Mesodermal cell (in vitro differentiated cells): ENCODE measurements at regions not wholly inside any gene's neighbourhood (a gene's known extent, or its start where the extent isn't known, plus 50 kb on each side); places are given as distances from the start of the nearest gene placed in this dataset.

Experiments
- H3K27ac ChIP-seq: 2 replicates; pipeline ENCODE4 v1.7.0; 2013; ENCODE audit warnings: mild to moderate bottlenecking, low read depth, low read length, moderate library complexity; ENCODE audit not compliant: severe bottlenecking
- H3K36me3 ChIP-seq: 2 replicates; pipeline ENCODE4 v1.7.1; 2013; ENCODE audit warnings: mild to moderate bottlenecking, low read length, moderate library complexity; ENCODE audit not compliant: control insufficient read depth, insufficient read depth
- H3K4me1 ChIP-seq: one replicate; pipeline ENCODE4 v1.7.1; 2013; ENCODE audit warnings: mild to moderate bottlenecking, low read length; ENCODE audit not compliant: insufficient read depth, control insufficient read depth, poor library complexity, severe bottlenecking
- H3K4me3 ChIP-seq: 2 replicates; pipeline ENCODE4 v1.7.0; 2013; ENCODE audit warnings: low read length, control low read depth, mild to moderate bottlenecking; ENCODE audit not compliant: insufficient read depth, poor library complexity, severe bottlenecking; ENCODE audit errors: extremely low read depth
- H3K9me3 ChIP-seq: 2 replicates; pipeline ENCODE4 v1.7.1; 2013; ENCODE audit warnings: mild to moderate bottlenecking, low read length, moderate library complexity; ENCODE audit not compliant: control insufficient read depth
- WGBS, 2 experiments: methylation state at CpG; one replicate each; pipeline ENCODE4 v1.1.5; 2013; ENCODE audit warnings: missing lambda C conversion rate in 2 of 2; ENCODE audit not compliant: insufficient coverage in 2 of 2; 5-methylcytosine and 5-hydroxymethylcytosine counted together

GRCh38 chr22:23375031-23375827 is 194.9 kb downstream of the BCR start:
- H3K4me1 ChIP-seq = no peaks in the 10 kb centered on the region
- no peaks in the 10 kb centered on the region for H3K9me3 ChIP-seq
- 79 to 80% methylated on average over 11 to 12 of the region's 14 CpGs for WGBS, 2 experiments
- H3K27ac ChIP-seq = no peak overlapping the region
- H3K36me3 ChIP-seq = no peaks in the 10 kb centered on the region
- H3K4me3 ChIP-seq = no peak overlapping the region

GRCh38 chr22:23373601-23374000 is 193.3 kb downstream of the BCR start:
- no peaks in the 10 kb centered on the region for H3K36me3 ChIP-seq
- WGBS, 2 experiments = 78 to 82% methylated on average over 6 to 9 of the region's 9 CpGs
- H3K27ac ChIP-seq = no peak overlapping the region
- H3K9me3 ChIP-seq = no peaks in the 10 kb centered on the region
- no peak overlapping the region for H3K4me3 ChIP-seq
- no peaks in the 10 kb centered on the region for H3K4me1 ChIP-seq

DNA sequence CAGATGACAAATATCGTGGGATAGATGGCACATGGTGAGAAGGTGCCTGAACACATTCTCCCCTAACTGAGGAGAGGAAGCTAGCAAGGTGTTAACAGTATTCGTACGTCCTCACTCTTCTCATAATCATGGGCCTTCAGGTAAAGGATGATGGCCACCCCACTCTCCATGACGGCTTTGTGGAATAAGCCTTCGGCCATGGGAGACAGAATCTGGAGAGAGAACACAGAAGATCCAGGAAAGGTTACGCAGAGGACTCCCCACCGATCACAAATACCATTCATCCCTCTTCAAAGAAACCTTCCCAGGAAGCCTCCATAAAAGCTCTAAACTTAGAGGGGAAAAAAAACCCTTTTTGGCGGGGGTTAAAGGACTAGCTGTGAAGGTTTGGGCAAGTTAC is 189.9 kb downstream of the BCR start:
- Histone ChIP-seq H3K4me3 (no peak overlapping the region), H3K4me1 (no peaks in the 10 kb centered on the region), H3K36me3 (no peaks in the 10 kb centered on the region), H3K9me3 (no peaks in the 10 kb centered on the region), H3K27ac (no peak overlapping the region)
- 40 to 53% methylated on average over 1 to 3 of the region's 8 CpGs for WGBS, 2 experiments

DNA sequence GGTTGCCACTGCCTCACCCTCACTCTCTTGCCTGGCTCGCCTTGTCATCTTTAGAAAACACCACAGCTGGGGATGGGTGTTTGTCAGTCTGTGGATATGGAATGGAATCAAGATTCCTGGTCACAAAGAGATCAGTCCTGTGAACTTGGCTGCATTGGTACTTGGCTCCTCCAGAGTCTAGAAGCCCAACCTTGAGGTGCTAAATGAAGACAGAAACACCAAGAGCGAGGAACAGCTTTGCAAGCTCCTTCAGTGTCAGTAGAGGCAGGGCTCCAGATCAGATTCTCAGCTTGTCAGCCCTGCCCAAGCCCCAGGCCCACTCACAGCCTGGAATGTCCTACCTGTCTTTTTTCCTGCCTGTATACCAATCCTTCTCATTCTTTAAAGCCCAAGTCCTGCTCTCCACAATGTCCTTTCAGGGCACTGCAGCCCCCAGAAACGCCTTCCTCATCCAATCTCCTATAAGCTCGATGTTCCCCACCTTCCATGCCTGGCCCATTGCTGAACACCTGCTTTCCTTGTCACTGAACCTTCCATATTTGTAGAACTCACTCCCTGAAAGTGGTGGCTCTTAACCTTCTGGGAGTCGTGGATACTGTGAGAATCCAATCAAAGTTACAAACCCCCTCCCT is 188.9 kb downstream of the BCR start:
- WGBS, 2 experiments = 74 to 91% methylated on average over 3 to 4 of the region's 5 CpGs
- Histone ChIP-seq H3K4me1 (no peaks in the 10 kb centered on the region), H3K27ac (no peak overlapping the region), H3K4me3 (no peak overlapping the region), H3K36me3 (no peaks in the 10 kb centered on the region), H3K9me3 (no peaks in the 10 kb centered on the region)
